Urothelium cell line (cell line): ENCODE measurements at regions not wholly inside any gene's neighbourhood (a gene's known extent, or its start where the extent isn't known, plus 50 kb on each side); places are given as distances from the start of the nearest gene placed in this dataset.

Experiments used
- DNase-seq: peaks from one replicate; pipeline ENCODE4 v3.0.0; 2011; ENCODE audit warnings: low spot score, mixed read lengths
- FAIRE-seq: peaks from 2 replicates; lab custom pipeline; 2011; peaks lifted over from hg19 to GRCh38; lab: Jason Lieb, UNC

DNA sequence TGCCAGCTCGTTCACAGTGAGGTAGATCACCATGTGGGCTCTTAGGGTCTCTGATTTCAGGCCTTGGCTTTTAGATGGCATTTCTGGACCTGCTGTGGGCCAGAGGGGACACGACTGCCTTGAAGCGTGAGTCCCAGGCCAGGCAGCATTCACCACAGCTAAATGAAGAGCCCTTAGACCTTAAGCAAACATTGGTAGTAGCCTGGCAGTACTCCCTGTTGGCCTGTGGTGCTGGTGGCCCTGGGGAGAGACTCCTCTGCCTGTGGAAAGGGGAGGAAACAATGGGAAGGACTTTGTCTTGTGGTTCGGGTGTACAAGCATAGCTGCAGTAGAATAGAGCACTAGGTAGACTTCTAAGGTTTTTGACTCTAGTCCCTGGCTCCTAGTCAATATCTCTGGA lies 456.0 kb upstream of the DCC start:
- FAIRE-seq (no peak), DNase-seq (no peak)

DNA sequence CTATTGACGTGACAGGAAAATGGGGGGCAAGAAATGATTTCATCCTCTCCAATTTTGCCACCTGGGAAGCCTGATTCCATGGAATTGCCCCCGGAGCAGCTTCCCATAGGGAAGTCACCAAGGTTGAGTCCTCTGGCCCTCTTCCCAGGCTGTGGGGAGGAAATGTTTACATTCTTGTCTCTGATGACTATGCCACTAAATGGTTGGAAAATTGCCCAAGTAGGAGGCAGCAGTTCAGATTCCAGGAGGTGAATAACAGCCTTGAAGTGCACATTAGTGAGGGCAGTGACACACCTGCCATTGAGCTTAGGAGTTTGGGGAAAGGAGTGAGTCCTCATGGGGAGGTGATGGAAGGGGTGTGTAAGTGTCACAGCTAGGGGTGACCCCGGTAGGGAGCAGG lies 449.2 kb upstream of the DCC start:
- FAIRE-seq: no peak

DNA sequence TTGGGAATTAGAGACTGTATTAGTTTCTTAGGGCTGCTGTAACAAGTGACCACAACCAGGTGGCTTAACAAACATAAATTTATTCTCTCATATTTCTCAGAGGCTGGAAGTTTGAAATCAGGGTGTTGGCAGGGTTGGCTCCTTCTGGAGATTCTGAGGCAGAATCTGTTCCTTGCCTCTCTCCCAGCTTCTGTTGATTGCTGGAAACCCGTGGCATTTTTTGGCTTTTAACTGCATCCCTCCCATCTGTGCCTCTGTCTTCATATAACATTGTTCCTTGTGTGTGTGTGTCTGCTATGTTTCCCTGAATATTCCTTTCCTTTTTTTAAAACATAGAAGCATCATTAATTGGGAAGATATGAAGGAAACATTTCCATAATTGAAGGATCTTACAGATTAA lies 448.1 kb upstream of the DCC start:
- FAIRE-seq (no peak), DNase-seq (no peak)

More for the DNA sequence above, 449.2 kb upstream of the DCC start:
- peak; percentile 44 for DNase-seq

DNA sequence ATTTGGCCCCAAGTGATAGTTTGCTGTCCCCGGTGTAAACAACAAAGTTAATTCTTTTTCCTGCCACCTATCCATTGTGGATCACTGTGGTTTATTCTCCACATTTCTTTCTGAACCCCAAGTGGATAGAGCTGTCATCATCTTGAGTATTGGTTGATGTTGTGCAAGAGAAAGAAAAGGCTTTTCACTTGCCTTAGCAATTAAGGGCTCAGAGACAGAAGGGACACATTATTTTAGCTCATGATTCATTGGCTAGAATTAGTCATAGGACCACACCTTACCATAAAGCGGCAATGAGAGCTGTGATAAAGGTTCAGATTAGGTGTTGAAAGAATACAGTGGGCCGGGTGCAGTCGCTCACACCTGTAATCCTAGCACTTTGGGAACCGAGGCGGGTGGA lies 442.1 kb upstream of the DCC start:
- FAIRE-seq (no peak), DNase-seq (peak; percentile 20)

DNA sequence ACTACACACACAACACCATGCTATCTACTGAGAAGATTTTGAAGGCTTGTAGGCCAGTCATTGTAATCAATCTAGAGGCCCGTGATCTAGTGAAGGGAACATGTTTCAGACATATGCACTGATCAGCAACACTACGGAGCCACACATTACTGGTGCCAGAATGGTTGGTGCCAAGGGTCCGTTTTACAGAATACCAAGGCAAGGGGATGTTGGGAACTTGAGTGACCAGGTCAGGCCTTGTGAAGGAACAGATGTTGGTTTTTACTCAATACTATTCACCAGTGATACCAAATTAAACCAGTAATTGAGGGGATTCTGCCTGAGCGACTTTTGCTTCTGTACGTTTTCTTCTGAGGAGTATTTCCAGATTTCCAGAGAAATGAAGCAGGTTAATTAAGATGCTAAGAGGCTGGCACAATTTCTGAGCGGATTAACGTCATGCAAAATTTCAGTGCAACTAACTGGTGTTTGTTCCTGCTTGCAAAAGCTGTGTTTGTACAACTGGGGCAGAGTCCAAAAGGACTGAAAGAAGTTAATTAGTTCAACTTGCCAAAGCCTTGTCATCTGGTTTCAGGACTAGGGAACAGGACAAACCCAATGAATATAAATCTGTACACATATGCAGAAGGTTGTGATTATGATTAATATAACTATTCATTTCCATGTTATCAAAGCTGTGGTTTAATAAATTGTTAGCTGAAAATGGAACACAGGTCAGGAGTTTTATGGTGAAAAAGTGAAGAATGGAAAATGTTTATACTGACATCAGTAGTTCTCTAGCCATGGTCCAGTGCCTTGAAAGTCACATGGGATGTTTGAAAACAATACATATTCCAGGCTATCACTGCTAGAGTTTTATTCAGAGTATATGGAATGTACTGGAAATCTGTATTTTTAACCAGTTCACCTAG lies 432.1 kb upstream of the DCC start:
- FAIRE-seq (no peak), DNase-seq (no peak)

DNA sequence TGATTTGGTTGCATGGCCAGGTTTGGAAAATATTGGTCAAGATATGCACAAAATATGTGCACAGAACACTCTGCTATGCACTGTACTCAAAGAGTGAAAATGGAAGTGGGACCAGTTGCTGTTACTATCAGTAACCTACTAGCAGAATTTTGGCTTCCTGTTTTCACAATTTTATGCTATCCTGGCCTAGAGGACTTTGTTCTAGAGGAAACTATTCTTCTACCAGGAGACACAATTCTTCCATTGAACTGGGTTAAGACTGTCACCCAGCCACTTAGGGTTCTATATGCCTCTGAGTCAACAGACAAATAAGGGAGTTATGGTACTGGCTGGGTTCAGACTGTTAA lies 431.4 kb upstream of the DCC start:
- DNase-seq: no peak
- FAIRE-seq: no peak

DNA sequence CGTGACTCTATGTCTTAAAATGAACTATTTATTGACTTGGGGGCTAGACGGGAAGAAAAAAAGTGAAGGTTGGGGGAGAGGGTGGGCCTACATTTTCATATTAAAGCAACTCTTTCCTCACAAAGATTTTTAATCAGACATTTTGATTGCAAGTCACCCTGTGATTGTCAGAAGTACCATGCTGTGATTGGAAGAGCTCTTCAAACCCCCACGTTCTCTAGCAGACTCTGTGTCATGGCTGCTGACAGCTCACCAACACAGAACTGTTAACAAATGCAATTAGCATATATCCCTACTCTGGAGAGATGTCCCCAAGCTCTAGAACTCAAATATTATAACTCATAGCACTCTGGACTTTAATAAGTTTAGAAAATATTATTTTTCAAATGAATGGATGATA lies 428.4 kb upstream of the DCC start:
- DNase-seq: no peak
- FAIRE-seq: no peak

DNA sequence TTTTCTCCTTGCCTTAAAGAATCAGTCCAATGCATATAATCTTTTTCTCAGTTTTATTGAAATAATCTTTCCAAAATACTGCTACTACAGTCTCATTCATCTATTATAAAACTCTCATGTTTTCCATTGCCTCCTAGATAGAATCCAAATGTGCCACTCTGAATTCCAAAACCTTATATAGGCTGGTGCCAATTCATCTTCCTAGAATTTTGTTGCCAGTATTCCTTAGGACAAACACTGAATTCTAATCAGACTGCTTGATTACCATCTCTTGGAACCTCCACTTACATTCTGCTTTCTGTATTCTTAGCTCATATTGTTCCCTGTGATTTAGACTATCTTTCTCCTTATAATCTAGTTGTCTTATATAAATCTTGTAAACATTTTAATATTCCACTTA lies 427.6 kb upstream of the DCC start:
- no peak for DNase-seq
- FAIRE-seq: no peak

DNA sequence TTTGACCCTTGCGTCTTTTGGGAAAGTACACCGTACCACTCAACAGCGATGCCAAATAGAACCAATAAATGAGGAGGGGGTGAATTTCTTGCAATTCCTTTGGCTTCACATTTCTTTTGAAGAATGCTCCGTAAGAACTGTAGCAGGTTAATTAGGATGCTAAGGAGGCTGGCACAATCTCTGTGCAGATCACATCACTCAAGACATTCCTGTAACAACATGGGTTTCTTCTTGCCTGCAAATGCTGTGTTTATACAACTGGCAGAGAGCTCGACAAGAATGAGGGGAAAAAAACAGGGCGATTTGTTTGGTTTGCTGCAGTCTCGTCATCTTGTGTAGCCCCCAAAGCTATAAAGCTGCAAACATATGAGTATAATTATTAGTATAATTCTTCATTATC lies 424.8 kb upstream of the DCC start:
- FAIRE-seq: no peak
- no peak for DNase-seq

DNA sequence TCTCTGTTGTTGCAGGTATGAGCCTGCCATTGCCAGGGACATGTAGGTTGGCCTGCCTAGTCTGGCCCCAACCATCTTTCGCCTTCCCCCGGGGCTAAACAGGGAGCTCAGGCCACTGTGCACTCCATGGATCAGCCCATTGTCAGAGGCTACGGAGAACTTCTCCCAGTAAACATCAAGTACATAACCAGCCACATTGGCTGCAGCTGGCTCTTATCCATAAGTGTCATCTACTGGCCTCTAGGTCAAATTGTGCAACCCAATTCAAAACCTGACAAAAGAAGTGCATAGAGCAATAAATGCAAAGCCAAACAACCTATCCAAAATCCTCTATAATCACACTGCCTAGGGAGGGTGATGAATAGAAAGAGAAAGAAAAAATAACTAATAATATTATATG lies 418.1 kb upstream of the DCC start:
- DNase-seq (no peak), FAIRE-seq (no peak)

DNA sequence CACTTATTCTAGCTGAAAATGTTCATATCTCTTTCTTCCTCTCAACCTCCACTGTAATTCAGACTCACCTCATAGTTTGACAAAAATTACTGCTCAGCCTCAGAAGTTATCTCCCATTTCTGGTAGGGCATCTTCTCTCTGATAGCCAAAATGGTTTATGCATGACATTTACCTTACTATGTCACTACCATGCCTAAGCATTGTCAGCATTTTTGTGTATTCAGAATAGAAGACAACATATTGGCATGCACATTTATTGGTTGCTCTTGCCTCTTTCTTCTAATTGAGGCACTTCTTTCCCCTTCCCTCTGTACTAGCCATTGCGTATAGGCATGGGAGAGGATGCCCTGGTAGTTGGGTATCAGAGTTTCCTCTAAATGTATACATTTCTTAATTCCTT lies 406.1 kb upstream of the DCC start:
- FAIRE-seq (no peak), DNase-seq (no peak)

DNA sequence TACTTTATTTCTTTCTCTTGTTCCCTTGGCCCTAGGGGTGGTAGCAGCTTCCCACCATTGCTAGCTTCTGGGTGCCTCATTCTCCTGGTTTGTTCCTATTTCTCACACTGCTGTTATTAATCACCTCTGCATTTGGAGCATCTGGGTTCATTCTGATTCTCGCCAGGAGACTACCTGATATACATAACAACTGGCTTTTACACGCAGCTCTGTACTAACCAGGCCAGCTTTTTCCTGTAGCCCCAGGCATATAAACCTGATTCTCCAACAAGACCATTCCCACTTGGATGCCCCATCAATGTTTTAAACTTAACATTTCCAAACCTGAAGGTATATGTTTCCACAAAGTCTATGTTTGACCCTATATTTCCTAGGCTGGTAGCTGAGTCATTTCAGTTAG lies 403.9 kb upstream of the DCC start:
- DNase-seq: no peak
- no peak for FAIRE-seq

DNA sequence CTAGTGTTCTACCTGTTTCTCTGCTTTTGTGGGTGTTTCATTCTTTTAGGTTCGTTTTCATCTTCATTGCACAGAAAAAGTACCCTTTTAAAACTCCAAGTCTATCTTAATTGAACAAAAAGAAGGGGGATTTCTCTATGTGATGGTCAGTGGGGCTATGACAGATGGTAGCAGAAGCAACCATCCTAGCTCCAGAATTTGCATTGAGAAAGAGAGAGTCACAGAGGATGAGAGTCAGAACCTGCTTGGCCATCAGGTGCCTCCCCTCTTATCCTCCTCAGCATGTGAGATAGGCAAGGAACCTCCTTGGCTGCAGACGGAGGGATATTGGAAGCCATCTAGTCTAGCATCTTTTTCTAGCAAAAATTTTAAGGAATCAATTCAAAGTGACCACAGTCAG lies 398.0 kb upstream of the DCC start:
- DNase-seq (no peak), FAIRE-seq (no peak)

DNA sequence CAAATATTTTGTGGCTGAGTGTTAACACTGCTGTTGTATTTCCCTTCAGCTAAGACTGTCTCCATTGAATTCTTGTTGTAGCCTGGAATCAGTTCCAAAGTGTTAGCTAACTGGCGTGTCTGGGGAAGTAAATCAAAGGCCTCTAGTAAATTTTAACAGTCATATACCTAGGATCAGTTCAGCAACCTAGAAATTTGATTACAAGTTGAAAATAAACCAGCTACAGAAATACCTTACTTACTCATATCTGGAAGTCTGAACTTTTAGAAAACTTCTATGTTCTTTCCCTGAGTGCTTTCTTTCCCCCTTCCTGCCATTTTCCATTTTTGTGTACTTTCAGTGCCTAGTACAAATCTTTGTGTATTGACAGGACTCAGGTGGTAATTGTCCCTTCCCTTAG lies 396.7 kb upstream of the DCC start:
- DNase-seq (no peak), FAIRE-seq (no peak)

DNA sequence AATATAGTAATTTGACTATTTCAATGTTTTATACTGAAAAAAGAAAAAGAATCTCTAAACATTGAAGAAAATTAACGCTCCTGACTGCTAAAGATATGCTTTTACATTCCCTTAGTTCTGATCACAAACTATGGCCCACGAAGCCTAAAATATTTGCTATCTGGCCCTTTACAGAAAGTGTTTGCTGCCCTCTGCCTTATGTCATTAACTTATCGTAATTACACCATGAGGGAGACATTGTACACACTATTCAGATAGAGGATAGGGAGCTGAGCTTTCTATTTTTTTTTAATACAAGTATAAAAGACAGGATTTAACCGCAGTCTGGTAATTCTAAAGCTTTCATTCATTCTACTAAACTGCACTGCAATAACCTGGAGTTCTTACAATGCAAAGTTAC lies 393.1 kb upstream of the DCC start:
- FAIRE-seq: no peak
- DNase-seq: no peak

DNA sequence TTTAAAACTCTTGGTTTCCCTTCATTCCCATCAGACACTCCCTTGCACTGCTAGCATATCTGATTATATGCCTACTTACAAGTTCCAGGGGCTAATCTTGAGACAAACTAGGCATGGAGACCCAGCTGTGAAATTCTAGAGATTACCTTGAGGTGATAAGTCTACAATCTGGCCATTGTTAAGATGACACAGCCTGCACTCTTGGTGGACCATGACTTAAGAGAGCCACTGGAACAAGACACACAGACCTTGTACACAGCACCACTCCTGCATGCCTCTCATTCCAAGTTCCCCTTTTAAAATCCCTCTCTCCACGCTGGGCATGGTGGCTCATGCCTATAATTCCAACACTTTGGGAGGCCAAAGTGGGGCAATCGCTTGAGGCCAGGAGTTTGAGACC lies 387.2 kb upstream of the DCC start:
- FAIRE-seq (no peak), DNase-seq (no peak)

DNA sequence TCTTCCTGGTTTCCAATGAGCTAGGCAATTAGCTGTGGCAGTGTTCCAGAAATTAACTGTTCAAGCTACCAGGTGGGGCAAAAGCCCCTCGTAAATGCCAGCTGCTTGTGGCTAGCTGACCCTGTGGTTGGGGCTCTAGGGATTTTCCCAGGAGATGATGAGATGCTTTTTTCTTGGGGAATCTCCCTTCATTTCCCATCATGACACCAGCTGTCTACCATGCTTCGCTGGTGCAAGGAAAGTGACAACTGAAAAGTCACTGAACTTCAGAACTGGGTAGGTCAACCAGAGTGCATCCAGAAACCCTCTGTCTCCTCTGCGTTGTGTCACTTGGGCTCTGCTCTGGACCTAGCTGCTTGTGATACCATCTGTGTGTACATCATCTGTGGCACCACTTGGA lies 386.5 kb upstream of the DCC start:
- DNase-seq (no peak), FAIRE-seq (no peak)

DNA sequence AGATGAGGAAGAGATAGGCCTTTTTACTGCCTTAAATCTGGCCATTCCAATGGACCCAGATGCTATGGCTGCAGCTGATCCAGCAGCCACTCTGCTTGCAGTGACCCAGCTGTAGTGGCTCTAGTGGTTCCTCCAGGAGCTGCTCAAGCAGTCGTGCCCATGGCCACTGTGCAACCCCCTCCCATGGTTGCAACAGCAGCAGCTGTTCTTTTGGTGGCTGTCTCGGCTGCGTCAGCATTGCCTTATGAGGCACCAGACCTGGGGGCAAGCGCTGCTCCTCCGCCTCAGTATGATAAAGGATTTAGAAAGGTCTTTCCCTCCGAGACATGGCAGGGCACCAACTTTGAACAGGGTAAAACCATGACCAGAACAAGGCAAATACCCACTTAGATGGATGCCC lies 384.9 kb upstream of the DCC start:
- no peak for DNase-seq
- FAIRE-seq: no peak

DNA sequence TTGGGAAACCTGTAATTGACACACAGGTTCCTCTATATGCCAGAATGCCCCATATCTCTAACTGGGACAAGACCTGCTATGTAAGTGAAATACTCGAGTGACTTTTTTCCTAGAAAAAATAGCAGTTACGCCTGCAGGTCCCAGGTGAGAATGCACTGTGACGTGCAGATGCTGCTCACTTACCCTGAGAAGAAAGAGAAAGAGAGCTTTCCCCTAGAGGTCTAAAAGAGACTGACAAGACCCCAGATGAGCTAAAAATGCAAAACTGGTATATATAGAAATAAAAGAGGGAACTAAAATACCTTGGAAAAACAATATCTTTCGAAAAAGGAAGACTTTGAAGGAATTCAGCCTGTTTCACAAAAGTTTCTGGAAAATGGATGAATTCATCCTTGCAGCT lies 383.0 kb upstream of the DCC start:
- FAIRE-seq (no peak), DNase-seq (no peak)

DNA sequence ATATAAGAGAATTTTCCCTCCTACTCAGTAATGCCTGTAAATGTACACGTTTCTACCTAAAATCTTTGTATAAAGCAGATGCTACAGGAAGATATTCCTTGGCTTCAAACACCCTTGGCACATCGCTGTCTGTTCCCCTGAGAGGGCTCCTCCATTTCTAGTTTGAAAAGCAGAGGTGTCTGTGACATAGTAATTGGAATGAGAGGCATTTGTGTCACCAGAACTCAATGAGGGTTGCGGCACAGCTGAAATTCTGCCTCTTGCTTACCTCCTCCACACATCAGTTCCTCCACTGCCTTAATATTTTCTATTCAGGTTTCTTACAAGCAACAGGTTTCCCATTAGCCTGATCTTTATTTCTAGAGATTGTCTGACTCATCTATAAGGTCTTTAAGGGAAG lies 359.9 kb upstream of the DCC start:
- DNase-seq (no peak), FAIRE-seq (no peak)

DNA sequence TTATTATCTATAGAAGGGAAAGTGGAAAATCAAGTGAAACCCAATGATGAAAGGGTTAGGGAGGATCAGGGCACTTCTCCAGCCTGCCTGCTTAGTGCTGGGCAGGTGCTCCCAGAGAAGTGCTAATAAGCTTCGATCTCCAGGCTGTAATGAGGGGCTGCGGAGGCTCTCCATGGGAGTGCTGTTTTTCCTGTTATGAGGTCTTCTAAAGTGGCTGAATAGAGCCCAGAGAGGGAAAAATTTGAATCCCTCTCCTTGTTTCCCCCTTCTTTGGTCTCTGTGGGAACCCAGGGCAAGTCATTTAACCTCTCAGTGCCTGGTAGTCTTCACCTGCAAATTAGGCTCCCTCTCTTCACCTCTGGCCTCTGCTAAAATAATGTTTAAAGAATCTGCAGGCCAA lies 351.7 kb upstream of the DCC start:
- FAIRE-seq (no peak), DNase-seq (no peak)

DNA sequence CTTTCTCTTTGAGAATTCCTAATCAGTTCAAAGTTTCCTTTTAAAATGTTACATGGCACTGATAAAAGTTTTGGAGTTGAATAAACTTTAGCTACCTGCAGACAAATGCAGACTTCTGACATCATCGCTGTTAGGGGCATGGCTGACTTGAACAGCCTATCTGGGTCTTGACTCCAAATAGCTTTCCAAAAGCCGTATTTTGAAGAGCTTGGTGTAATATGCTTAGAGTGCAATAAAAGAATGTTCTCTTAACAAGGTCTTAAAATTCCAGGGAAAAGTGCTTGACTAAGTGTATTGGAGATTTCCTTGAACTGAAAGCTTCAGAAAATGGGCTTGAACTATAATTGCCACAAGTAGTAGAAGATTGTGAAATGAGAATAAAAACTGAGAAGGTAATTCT lies 342.9 kb upstream of the DCC start:
- no peak for DNase-seq
- FAIRE-seq: no peak

DNA sequence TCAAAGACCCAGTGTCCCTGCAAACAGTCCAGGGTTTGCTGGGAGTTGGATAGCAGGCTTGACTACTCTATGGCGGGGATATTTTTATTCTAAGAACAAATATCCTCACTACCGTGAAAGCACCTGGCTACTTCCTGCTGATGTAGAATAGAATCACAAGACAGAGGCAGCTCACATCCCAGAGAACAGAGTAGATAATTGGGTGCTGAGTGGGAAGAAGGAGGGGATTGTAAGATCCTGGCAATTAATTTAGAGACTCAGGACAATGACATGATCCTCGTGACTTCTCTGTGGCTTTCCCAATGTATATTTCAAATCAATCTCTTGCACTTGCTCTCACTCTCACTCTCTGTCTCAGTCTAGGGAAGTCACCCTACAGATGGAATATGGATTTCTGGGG lies 341.9 kb upstream of the DCC start:
- no peak for FAIRE-seq

More for the DNA sequence above, 341.9 kb upstream of the DCC start:
- no peak for DNase-seq
